Loucy (cell line): ENCODE measurements at regions not wholly inside any gene's neighbourhood (a gene's known extent, or its start where the extent isn't known, plus 50 kb on each side); places are given as distances from the start of the nearest gene placed in this dataset.

Experiments
- H2AFZ ChIP-seq: fragments of 200-600 bp; sonication (generic); 2 replicates; pipeline ENCODE4 v1.6.0; 2016; ENCODE audit warnings: antibody characterized with exemption, mild to moderate bottlenecking, low read length, moderate library complexity
- H3F3A ChIP-seq: fragments of 200-600 bp; 2 replicates; pipeline ENCODE4 v1.6.0; 2016; ENCODE audit warnings: antibody characterized with exemption, low read depth, mild to moderate bottlenecking
- H3K27me3 ChIP-seq: fragments of 200-600 bp; sonication (generic); 2 replicates; pipeline ENCODE4 v1.6.1; 2014; ENCODE audit warnings: low read length, mild to moderate bottlenecking; ENCODE audit not compliant: insufficient read depth, poor library complexity, severe bottlenecking
- H3K36me3 ChIP-seq: fragments of 200-600 bp; sonication (generic); 2 replicates; pipeline ENCODE4 v1.6.1; 2016; ENCODE audit warnings: low read length; ENCODE audit not compliant: insufficient read depth
- H3K4me1 ChIP-seq: fragments of 200-600 bp; sonication (generic); 2 replicates; pipeline ENCODE4 v1.5.1; 2014; ENCODE audit warnings: low read length, mild to moderate bottlenecking; ENCODE audit not compliant: insufficient read depth, poor library complexity, severe bottlenecking
- H3K4me2 ChIP-seq: fragments of 200-600 bp; sonication (generic); 2 replicates; pipeline ENCODE4 v1.6.0; 2014; ENCODE audit warnings: antibody characterized with exemption, low read length, low read depth, mild to moderate bottlenecking; ENCODE audit not compliant: poor library complexity, severe bottlenecking
- H3K4me3 ChIP-seq: fragments of 200-600 bp; sonication (generic); 2 replicates; pipeline ENCODE4 v1.5.1; 2014; ENCODE audit warnings: low read length, mild to moderate bottlenecking, mixed read lengths; ENCODE audit not compliant: poor library complexity, severe bottlenecking
- H3K79me2 ChIP-seq: fragments of 200-600 bp; sonication (generic); 2 replicates; pipeline ENCODE4 v1.6.1; 2014; ENCODE audit warnings: low read length; ENCODE audit not compliant: insufficient read depth
- H3K9ac ChIP-seq: fragments of 200-600 bp; sonication (generic); 2 replicates; pipeline ENCODE4 v1.6.0; 2014; ENCODE audit warnings: mild to moderate bottlenecking, low read depth, low read length, moderate library complexity; ENCODE audit not compliant: poor library complexity, severe bottlenecking
- H3K9me2 ChIP-seq: fragments of 200-600 bp; sonication (generic); replicated peaks from 2 replicates; pipeline ENCODE4 v1.6.1; 2016; ENCODE audit warnings: low read depth, low read length, mixed read lengths
- H3K9me3 ChIP-seq: fragments of 200-600 bp; sonication (generic); 2 replicates; pipeline ENCODE4 v1.6.1; 2014; ENCODE audit warnings: mild to moderate bottlenecking, antibody characterized with exemption, low read length, low read depth; ENCODE audit not compliant: insufficient read depth
- H4K20me1 ChIP-seq: fragments of 200-600 bp; sonication (generic); 2 replicates; pipeline ENCODE4 v1.6.0; 2014; ENCODE audit warnings: antibody characterized with exemption, low read length, mild to moderate bottlenecking; ENCODE audit not compliant: insufficient read depth, poor library complexity, severe bottlenecking
- CTCF ChIP-seq: fragments of 200-600 bp; sonication (generic); conservative IDR thresholded peaks from 2 replicates; pipeline ENCODE4 v1.5.1; 2014; ENCODE audit warnings: mild to moderate bottlenecking, antibody characterized with exemption, low read length
- EZH2phosphoT487 ChIP-seq: fragments of 200-600 bp; IDR thresholded peaks from 2 replicates; pipeline ENCODE4 v1.6.1; 2018; ENCODE audit warnings: antibody characterized with exemption, mild to moderate bottlenecking, moderate library complexity, borderline replicate concordance

- Histone ChIP-seq H3K9me3 (no peaks in the 10 kb centered on the region), H4K20me1 (no peaks in the 10 kb centered on the region), H3K79me2 (no peaks in the 10 kb centered on the region), H2AFZ (no peak overlapping the region), H3K4me1 (no peaks in the 10 kb centered on the region), H3K27me3 (no peaks in the 10 kb centered on the region), H3K4me2 (no peak overlapping the region), H3F3A (no peaks in the 10 kb centered on the region), H3K9me2 (no peaks in the 10 kb centered on the region), H3K4me3 (no peak overlapping the region), H3K36me3 (no peaks in the 10 kb centered on the region), H3K9ac (no peak overlapping the region)
- TF ChIP-seq CTCF (no peak), EZH2phosphoT487 (no peak)
Measured at GRCh38 chr16:26658915-26659314, 407.8 kb upstream of the C16orf82 start.

DNA sequence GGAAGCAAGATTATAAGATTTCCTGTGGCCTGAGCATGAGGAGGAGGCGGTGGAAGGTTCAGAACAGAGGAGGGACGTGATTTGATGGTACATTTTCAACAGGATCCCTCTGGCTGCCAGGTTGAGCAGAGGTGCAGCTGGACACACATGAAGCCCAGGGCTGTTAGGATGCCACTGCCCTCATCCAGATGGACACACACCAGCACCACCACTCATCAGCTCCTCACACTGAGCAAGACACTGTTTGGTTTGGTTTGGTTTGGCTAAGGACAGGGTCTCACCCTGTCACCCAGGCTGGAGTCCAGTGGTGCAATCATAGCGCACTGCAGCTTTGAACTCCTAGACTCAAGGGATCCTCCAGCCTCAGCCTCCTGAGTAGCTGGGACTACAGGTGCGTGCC lies 402.6 kb upstream of the C16orf82 start:
- H2AFZ ChIP-seq, result no peak overlapping the region
- no peaks in the 10 kb centered on the region for H3K36me3 ChIP-seq
- no peak for TF ChIP-seq CTCF
- TF ChIP-seq EZH2phosphoT487, result no peak
- no peak overlapping the region for H3K4me3 ChIP-seq
- no peaks in the 10 kb centered on the region for H3K9me3 ChIP-seq
- no peak overlapping the region for H3K9ac ChIP-seq
- H4K20me1 ChIP-seq, result no peaks in the 10 kb centered on the region
- no peaks in the 10 kb centered on the region for H3K9me2 ChIP-seq
- H3K4me2 ChIP-seq, result no peak overlapping the region
- no peaks in the 10 kb centered on the region for H3F3A ChIP-seq
- no peaks in the 10 kb centered on the region for H3K4me1 ChIP-seq
- no peaks in the 10 kb centered on the region for H3K27me3 ChIP-seq
- no peaks in the 10 kb centered on the region for H3K79me2 ChIP-seq

- no peaks in the 10 kb centered on the region for H3K27me3 ChIP-seq
- H3K36me3 ChIP-seq, result no peaks in the 10 kb centered on the region
- H4K20me1 ChIP-seq, result no peaks in the 10 kb centered on the region
- H3K9me2 ChIP-seq, result no peaks in the 10 kb centered on the region
- no peak overlapping the region for H3K4me2 ChIP-seq
- no peaks in the 10 kb centered on the region for H3F3A ChIP-seq
- no peak overlapping the region for H3K4me3 ChIP-seq
- no peak overlapping the region for H3K9ac ChIP-seq
- no peaks in the 10 kb centered on the region for H3K4me1 ChIP-seq
- TF ChIP-seq CTCF, result no peak
- TF ChIP-seq EZH2phosphoT487, result no peak
- H3K9me3 ChIP-seq, result no peaks in the 10 kb centered on the region
- H3K79me2 ChIP-seq, result no peaks in the 10 kb centered on the region
- no peak overlapping the region for H2AFZ ChIP-seq
Measured at GRCh38 chr16:26665166-26665939, 401.4 kb upstream of the C16orf82 start.
